ENCODE measurements at regions not wholly inside any gene's neighbourhood (a gene's known extent, or its start where the extent isn't known, plus 50 kb on each side); places are given as distances from the start of the nearest gene placed in this dataset.
"Not testable (repeated sequence)": the region's sequence is repeated elsewhere in the genome, so short reads cannot be mapped to it uniquely, and the experiment has no call there.

DNA sequence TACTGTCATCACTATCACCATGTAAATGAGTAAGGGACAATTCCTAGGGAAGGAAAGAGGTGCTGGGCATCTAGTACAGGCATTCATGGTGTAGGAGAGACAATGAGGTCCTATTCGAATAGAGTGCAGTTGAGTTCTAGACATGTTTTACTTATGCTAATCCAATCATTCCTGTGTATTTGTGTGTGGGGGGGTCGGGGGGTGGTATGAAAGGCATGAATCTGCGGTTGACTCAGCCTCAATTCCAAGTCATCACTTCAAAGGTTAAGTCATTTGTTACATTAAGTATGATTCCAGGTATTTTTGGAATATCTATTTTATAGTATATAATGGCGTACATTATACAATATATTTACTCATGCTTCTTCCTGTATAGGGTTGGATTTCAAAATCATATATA lies 163.1 kb upstream of the GALNT15 start:
- no peaks in the 10 kb centered on the region for H3K27me3 ChIP-seq (ENCODE audit: control insufficient read depth, insufficient read depth, low read length)
- TF ChIP-seq, protein P1, sequence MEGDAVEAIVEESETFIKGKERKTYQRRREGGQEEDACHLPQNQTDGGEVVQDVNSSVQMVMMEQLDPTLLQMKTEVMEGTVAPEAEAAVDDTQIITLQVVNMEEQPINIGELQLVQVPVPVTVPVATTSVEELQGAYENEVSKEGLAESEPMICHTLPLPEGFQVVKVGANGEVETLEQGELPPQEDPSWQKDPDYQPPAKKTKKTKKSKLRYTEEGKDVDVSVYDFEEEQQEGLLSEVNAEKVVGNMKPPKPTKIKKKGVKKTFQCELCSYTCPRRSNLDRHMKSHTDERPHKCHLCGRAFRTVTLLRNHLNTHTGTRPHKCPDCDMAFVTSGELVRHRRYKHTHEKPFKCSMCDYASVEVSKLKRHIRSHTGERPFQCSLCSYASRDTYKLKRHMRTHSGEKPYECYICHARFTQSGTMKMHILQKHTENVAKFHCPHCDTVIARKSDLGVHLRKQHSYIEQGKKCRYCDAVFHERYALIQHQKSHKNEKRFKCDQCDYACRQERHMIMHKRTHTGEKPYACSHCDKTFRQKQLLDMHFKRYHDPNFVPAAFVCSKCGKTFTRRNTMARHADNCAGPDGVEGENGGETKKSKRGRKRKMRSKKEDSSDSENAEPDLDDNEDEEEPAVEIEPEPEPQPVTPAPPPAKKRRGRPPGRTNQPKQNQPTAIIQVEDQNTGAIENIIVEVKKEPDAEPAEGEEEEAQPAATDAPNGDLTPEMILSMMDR (IDR thresholded peaks at IDR 0.05; ENCODE audit: insufficient read depth, low read length, poor library complexity, severe bottlenecking) = no peak
- no peak for DNase-seq (ENCODE audit: low read depth)
- no peaks in the 10 kb centered on the region for H3K36me3 ChIP-seq (ENCODE audit: control insufficient read depth, insufficient read depth, low read length)
- H3K4me3 ChIP-seq (ENCODE audit: low read depth, low read length) = no peak overlapping the region

DNA sequence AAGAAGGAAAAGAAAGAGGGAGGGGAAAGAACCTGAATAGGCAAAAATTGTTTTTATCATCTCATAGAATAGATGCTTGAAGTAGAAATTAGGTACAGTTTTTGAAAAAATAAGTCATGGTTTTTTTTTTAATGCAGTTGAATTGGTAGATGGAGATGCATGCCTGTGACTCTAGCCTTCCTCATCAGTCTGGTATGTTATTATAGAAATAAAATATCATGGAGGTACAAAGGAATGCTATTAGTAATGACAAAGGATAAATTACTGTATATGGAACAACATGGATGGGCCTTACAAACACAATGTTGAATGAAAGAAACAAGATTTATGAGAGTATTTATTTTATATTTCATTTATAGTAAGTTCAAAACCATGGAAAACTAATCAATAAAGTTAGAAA lies 162.4 kb upstream of the GALNT15 start:
- DNase-seq (ENCODE audit: low read depth) = no peak
- no peak overlapping the region for H3K4me3 ChIP-seq (ENCODE audit: low read depth, low read length)
- H3K36me3 ChIP-seq (ENCODE audit: control insufficient read depth, insufficient read depth, low read length) = no peaks in the 10 kb centered on the region
- TF ChIP-seq, protein P1 (IDR thresholded peaks at IDR 0.05; ENCODE audit: insufficient read depth, low read length, poor library complexity, severe bottlenecking) = no peak
- H3K27me3 ChIP-seq (ENCODE audit: control insufficient read depth, insufficient read depth, low read length) = no peaks in the 10 kb centered on the region

- H3K27me3 ChIP-seq (ENCODE audit: control insufficient read depth, insufficient read depth, low read length) = no peaks in the 10 kb centered on the region
- no peak for DNase-seq (ENCODE audit: low read depth)
- TF ChIP-seq, protein P1 (IDR thresholded peaks at IDR 0.05; ENCODE audit: insufficient read depth, low read length, poor library complexity, severe bottlenecking) = no peak
- no peaks in the 10 kb centered on the region for H3K36me3 ChIP-seq (ENCODE audit: control insufficient read depth, insufficient read depth, low read length)
- no peak overlapping the region for H3K4me3 ChIP-seq (ENCODE audit: low read depth, low read length)
Observed at GRCh38 chr3:16013568-16013967, 160.9 kb upstream of the GALNT15 start.

GRCh38 chr3:16021801-16022200 lies 152.7 kb upstream of the GALNT15 start:
- not testable (repeated sequence) for DNase-seq (ENCODE audit: low read depth); H3K27me3 ChIP-seq (ENCODE audit: control insufficient read depth, insufficient read depth, low read length); H3K36me3 ChIP-seq (ENCODE audit: control insufficient read depth, insufficient read depth, low read length); H3K4me3 ChIP-seq (ENCODE audit: low read depth, low read length)

DNA sequence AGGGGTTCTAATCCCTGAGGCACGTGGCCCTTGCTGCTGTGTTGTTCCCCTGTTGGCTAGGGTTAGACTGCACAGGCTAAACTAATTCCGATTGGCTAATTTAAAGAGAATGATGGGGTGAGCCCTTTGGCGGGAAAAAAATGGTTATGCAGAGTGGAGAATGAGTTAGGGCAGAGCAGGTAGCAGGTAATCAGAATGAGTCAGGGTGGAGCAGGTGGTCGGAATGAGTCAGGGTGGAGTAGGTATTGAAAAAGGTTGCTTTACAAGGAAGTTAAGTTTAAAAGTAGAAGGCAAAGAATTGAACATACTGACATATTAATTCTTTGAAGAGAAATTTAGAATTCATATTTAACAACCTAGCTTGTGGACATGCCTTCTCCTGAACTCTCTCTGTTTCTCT lies 150.6 kb upstream of the GALNT15 start:
- not testable (repeated sequence) for H3K27me3 ChIP-seq (ENCODE audit: control insufficient read depth, insufficient read depth, low read length); DNase-seq (ENCODE audit: low read depth)

GRCh38 chr3:16024548-16024947 lies 149.9 kb upstream of the GALNT15 start:
- TF ChIP-seq, protein P1 (IDR thresholded peaks at IDR 0.05; ENCODE audit: insufficient read depth, low read length, poor library complexity, severe bottlenecking) = no peak
- H3K36me3 ChIP-seq (ENCODE audit: control insufficient read depth, insufficient read depth, low read length) = no peaks in the 10 kb centered on the region
- DNase-seq (ENCODE audit: low read depth) = no peak
- no peak overlapping the region for H3K4me3 ChIP-seq (ENCODE audit: low read depth, low read length)
- no peaks in the 10 kb centered on the region for H3K27me3 ChIP-seq (ENCODE audit: control insufficient read depth, insufficient read depth, low read length)

More for the DNA sequence above, 150.6 kb upstream of the GALNT15 start:
- not testable (repeated sequence) for H3K36me3 ChIP-seq (ENCODE audit: control insufficient read depth, insufficient read depth, low read length); H3K4me3 ChIP-seq (ENCODE audit: low read depth, low read length)

GRCh38 chr3:16026753-16027152 lies 147.7 kb upstream of the GALNT15 start:
- no peaks in the 10 kb centered on the region for H3K36me3 ChIP-seq (ENCODE audit: control insufficient read depth, insufficient read depth, low read length)
- no peak for DNase-seq (ENCODE audit: low read depth)
- TF ChIP-seq, protein P1 (IDR thresholded peaks at IDR 0.05; ENCODE audit: insufficient read depth, low read length, poor library complexity, severe bottlenecking) = no peak
- H3K4me3 ChIP-seq (ENCODE audit: low read depth, low read length) = no peak overlapping the region
- no peaks in the 10 kb centered on the region for H3K27me3 ChIP-seq (ENCODE audit: control insufficient read depth, insufficient read depth, low read length)
